ENCODE measurements at regions not wholly inside any gene's neighbourhood (a gene's known extent, or its start where the extent isn't known, plus 50 kb on each side); places are given as distances from the start of the nearest gene placed in this dataset.

- TF ChIP-seq POLR2A (IDR thresholded peaks at IDR 0.05) (no peak), CTCF (IDR thresholded peaks at IDR 0.05) (no peak), EP300 (IDR thresholded peaks at IDR 0.05) (no peak)
These were observed 89.0 kb upstream of the CDC42EP3 start for GRCh38 chr2:37760471-37760870.

Data from ovary (tissue), 3 donors.